Type B pancreatic cell (in vitro differentiated cells): ENCODE measurements at regions not wholly inside any gene's neighbourhood (a gene's known extent, or its start where the extent isn't known, plus 50 kb on each side); places are given as distances from the start of the nearest gene placed in this dataset.
"Not testable (repeated sequence)": the region's sequence is repeated elsewhere in the genome, so short reads cannot be mapped to it uniquely, and the experiment has no call there.

Experiments used
- DNase-seq: peaks from one replicate; pipeline ENCODE4 v3.0.0; 2021; ENCODE audit warnings: mixed read lengths; ENCODE audit not compliant: unreplicated experiment; ENCODE audit errors: extremely low spot score
- H3K27ac Mint-ChIP-seq: 2 replicates; pipeline ENCODE4 v1.8.0; 2021; ENCODE audit warnings: mild to moderate bottlenecking, mixed read lengths
- H3K27me3 Mint-ChIP-seq: 2 replicates; pipeline ENCODE4 v1.8.0; 2021; ENCODE audit warnings: mixed read lengths
- H3K36me3 Mint-ChIP-seq: 2 replicates; pipeline ENCODE4 v1.8.0; 2021; ENCODE audit warnings: mixed read lengths
- H3K4me1 Mint-ChIP-seq: one replicate; pipeline ENCODE4 v1.8.0; 2021; ENCODE audit warnings: mixed read lengths; ENCODE audit not compliant: unreplicated experiment
- H3K4me3 Mint-ChIP-seq: 2 replicates; pipeline ENCODE4 v1.8.0; 2021; ENCODE audit warnings: mild to moderate bottlenecking, mixed read lengths
- H3K9me3 Mint-ChIP-seq: 2 replicates; pipeline ENCODE4 v1.8.0; 2021; ENCODE audit warnings: mixed read lengths

- DNase-seq, H3K36me3 Mint-ChIP-seq, H3K9me3 Mint-ChIP-seq, H3K27me3 Mint-ChIP-seq, H3K4me3 Mint-ChIP-seq, H3K4me1 Mint-ChIP-seq: not testable (repeated sequence)
- peak overlapping the region; percentile 50 for H3K27ac Mint-ChIP-seq
Observed at GRCh38 chr7:35915247-35915955, 114.5 kb downstream of the SEPTIN7 start.

GRCh38 chr7:35918217-35918616 is 117.4 kb downstream of the SEPTIN7 start:
- H3K4me3 Mint-ChIP-seq, H3K4me1 Mint-ChIP-seq, H3K9me3 Mint-ChIP-seq, H3K36me3 Mint-ChIP-seq, DNase-seq, H3K27me3 Mint-ChIP-seq, H3K27ac Mint-ChIP-seq: not testable (repeated sequence)

- H3K9me3 Mint-ChIP-seq, DNase-seq, H3K4me1 Mint-ChIP-seq, H3K27ac Mint-ChIP-seq, H3K27me3 Mint-ChIP-seq, H3K36me3 Mint-ChIP-seq: not testable (repeated sequence)
- H3K4me3 Mint-ChIP-seq: peak overlapping the region; percentile 34
Observed at GRCh38 chr7:35919607-35920006, 118.8 kb downstream of the SEPTIN7 start.

GRCh38 chr7:35921338-35921737 is 120.5 kb downstream of the SEPTIN7 start:
- H3K27me3 Mint-ChIP-seq, H3K4me3 Mint-ChIP-seq, H3K36me3 Mint-ChIP-seq, H3K9me3 Mint-ChIP-seq, H3K4me1 Mint-ChIP-seq, H3K27ac Mint-ChIP-seq, DNase-seq: not testable (repeated sequence)

- H3K27ac Mint-ChIP-seq, H3K4me1 Mint-ChIP-seq, H3K4me3 Mint-ChIP-seq, H3K36me3 Mint-ChIP-seq, H3K9me3 Mint-ChIP-seq, DNase-seq, H3K27me3 Mint-ChIP-seq: not testable (repeated sequence)
Observed at GRCh38 chr7:35924668-35925067, 123.8 kb downstream of the SEPTIN7 start.

GRCh38 chr7:35926966-35927365 is 126.1 kb downstream of the SEPTIN7 start:
- H3K4me1 Mint-ChIP-seq, H3K36me3 Mint-ChIP-seq, H3K4me3 Mint-ChIP-seq, H3K27ac Mint-ChIP-seq, H3K9me3 Mint-ChIP-seq, H3K27me3 Mint-ChIP-seq, DNase-seq: not testable (repeated sequence)

- not testable (repeated sequence) for H3K9me3 Mint-ChIP-seq, H3K4me1 Mint-ChIP-seq, H3K4me3 Mint-ChIP-seq, H3K36me3 Mint-ChIP-seq, H3K27me3 Mint-ChIP-seq, DNase-seq, H3K27ac Mint-ChIP-seq
Observed at GRCh38 chr7:35931134-35931533, 130.3 kb downstream of the SEPTIN7 start.

- H3K9me3 Mint-ChIP-seq, H3K4me1 Mint-ChIP-seq, H3K4me3 Mint-ChIP-seq, H3K27me3 Mint-ChIP-seq, H3K27ac Mint-ChIP-seq, DNase-seq, H3K36me3 Mint-ChIP-seq: not testable (repeated sequence)
Observed at GRCh38 chr7:35931551-35931950, 130.7 kb downstream of the SEPTIN7 start.

GRCh38 chr7:35940695-35941094 is 139.8 kb downstream of the SEPTIN7 start:
- H3K4me1 Mint-ChIP-seq, H3K36me3 Mint-ChIP-seq, H3K9me3 Mint-ChIP-seq, H3K27ac Mint-ChIP-seq, H3K4me3 Mint-ChIP-seq, H3K27me3 Mint-ChIP-seq, DNase-seq: not testable (repeated sequence)

GRCh38 chr7:35945621-35946020 is 144.8 kb downstream of the SEPTIN7 start:
- H3K36me3 Mint-ChIP-seq, H3K4me3 Mint-ChIP-seq, H3K27ac Mint-ChIP-seq, H3K9me3 Mint-ChIP-seq, DNase-seq, H3K4me1 Mint-ChIP-seq, H3K27me3 Mint-ChIP-seq: not testable (repeated sequence)

- H3K36me3 Mint-ChIP-seq, H3K9me3 Mint-ChIP-seq, H3K4me1 Mint-ChIP-seq, H3K4me3 Mint-ChIP-seq, H3K27me3 Mint-ChIP-seq, DNase-seq, H3K27ac Mint-ChIP-seq: not testable (repeated sequence)
Observed at GRCh38 chr7:35955735-35956134, 154.9 kb downstream of the SEPTIN7 start.

GRCh38 chr7:35956988-35957387 is 156.1 kb downstream of the SEPTIN7 start:
- not testable (repeated sequence) for DNase-seq, H3K27ac Mint-ChIP-seq, H3K27me3 Mint-ChIP-seq, H3K9me3 Mint-ChIP-seq, H3K36me3 Mint-ChIP-seq, H3K4me1 Mint-ChIP-seq, H3K4me3 Mint-ChIP-seq

- not testable (repeated sequence) for H3K4me3 Mint-ChIP-seq
Observed at GRCh38 chr7:35961260-35961659, 160.4 kb downstream of the SEPTIN7 start.

GRCh38 chr7:35962607-35963006 is 161.8 kb downstream of the SEPTIN7 start:
- not testable (repeated sequence) for H3K27ac Mint-ChIP-seq, DNase-seq, H3K27me3 Mint-ChIP-seq, H3K4me1 Mint-ChIP-seq, H3K36me3 Mint-ChIP-seq, H3K9me3 Mint-ChIP-seq, H3K4me3 Mint-ChIP-seq

More at GRCh38 chr7:35961260-35961659, 160.4 kb downstream of the SEPTIN7 start:
- H3K27me3 Mint-ChIP-seq, H3K4me1 Mint-ChIP-seq, H3K27ac Mint-ChIP-seq, H3K36me3 Mint-ChIP-seq, DNase-seq, H3K9me3 Mint-ChIP-seq: not testable (repeated sequence)
